Natural killer cell (primary cell): ENCODE measurements at regions not wholly inside any gene's neighbourhood (a gene's known extent, or its start where the extent isn't known, plus 50 kb on each side); places are given as distances from the start of the nearest gene placed in this dataset.

Experiments
- ATAC-seq, 3 donors: fragments of 150-1000 bp in 2 of 3; fragments of 200-7000 bp in 1 of 3; cut with Tn5 transposase; 1 replicate in 1 of 3; 2 replicates in 2 of 3; pipeline ENCODE4 v1.10.0; 2021; ENCODE audit warnings: mild to moderate bottlenecking in 2 of 3, moderate library complexity in 2 of 3
- DNase-seq, 2 donors: peaks; one replicate each; pipeline versions ENCODE4 v3.0.0 to v3.0.0-alpha.2; 2013 to 2021; ENCODE audit warnings: mixed read lengths in 1 of 2
- H3K27ac ChIP-seq: one replicate; pipeline ENCODE4 v1.5.1; 2013; ENCODE audit warnings: mild to moderate bottlenecking, low read length
- H3K27me3 ChIP-seq: one replicate; pipeline ENCODE4 v1.6.1; 2013; ENCODE audit warnings: low read length; ENCODE audit not compliant: control insufficient read depth, insufficient read depth
- H3K36me3 ChIP-seq: one replicate; pipeline ENCODE4 v1.6.1; 2013; ENCODE audit warnings: low read length; ENCODE audit not compliant: control insufficient read depth, insufficient read depth
- H3K4me1 ChIP-seq: one replicate; pipeline ENCODE4 v1.6.1; 2013; ENCODE audit warnings: low read length; ENCODE audit not compliant: control insufficient read depth, insufficient read depth
- H3K4me3 ChIP-seq: one replicate; pipeline ENCODE4 v1.5.1; 2013; ENCODE audit warnings: low read length
- H3K9me3 ChIP-seq: one replicate; pipeline ENCODE4 v1.6.1; 2013; ENCODE audit warnings: low read length; ENCODE audit not compliant: control insufficient read depth, insufficient read depth
- H3K27ac Mint-ChIP-seq, 2 donors: one replicate each; pipeline ENCODE4 v1.8.0; 2022; ENCODE audit warnings: mild to moderate bottlenecking in 2 of 2, mixed read lengths in 2 of 2, moderate library complexity in 1 of 2
- H3K27me3 Mint-ChIP-seq, 2 donors: one replicate each; pipeline ENCODE4 v1.8.0; 2022; ENCODE audit warnings: low read depth in 2 of 2, mixed read lengths in 2 of 2
- H3K36me3 Mint-ChIP-seq: one replicate; pipeline ENCODE4 v1.8.0; 2022; ENCODE audit warnings: mixed read lengths
- H3K4me1 Mint-ChIP-seq, 2 donors: one replicate each; pipeline ENCODE4 v1.8.0; 2022; ENCODE audit warnings: mixed read lengths in 2 of 2
- H3K4me3 Mint-ChIP-seq: one replicate; pipeline ENCODE4 v1.8.0; 2022; ENCODE audit warnings: mild to moderate bottlenecking, moderate library complexity, mixed read lengths
- H3K9me3 Mint-ChIP-seq, 2 donors: one replicate each; pipeline ENCODE4 v1.8.0; 2022; ENCODE audit warnings: mixed read lengths in 2 of 2
- WGBS: methylation state at CpG from one replicate; pipeline ENCODE4 v1.1.7; 2013; ENCODE audit warnings: missing lambda C conversion rate; ENCODE audit not compliant: insufficient coverage; 5-methylcytosine and 5-hydroxymethylcytosine counted together
- intact Hi-C: fragments of 100-400 bp; cut with micrococcal nuclease; formaldehyde crosslinking; loops from one replicate; pipeline ENCODE4 v1.14.2; 2022
- TF ChIP-seq, protein P1 (sequence below): fragments of 200-600 bp; IDR thresholded peaks from one replicate; pipeline ENCODE4 v1.8.0; 2022; ENCODE audit warnings: antibody characterized with exemption

DNA sequence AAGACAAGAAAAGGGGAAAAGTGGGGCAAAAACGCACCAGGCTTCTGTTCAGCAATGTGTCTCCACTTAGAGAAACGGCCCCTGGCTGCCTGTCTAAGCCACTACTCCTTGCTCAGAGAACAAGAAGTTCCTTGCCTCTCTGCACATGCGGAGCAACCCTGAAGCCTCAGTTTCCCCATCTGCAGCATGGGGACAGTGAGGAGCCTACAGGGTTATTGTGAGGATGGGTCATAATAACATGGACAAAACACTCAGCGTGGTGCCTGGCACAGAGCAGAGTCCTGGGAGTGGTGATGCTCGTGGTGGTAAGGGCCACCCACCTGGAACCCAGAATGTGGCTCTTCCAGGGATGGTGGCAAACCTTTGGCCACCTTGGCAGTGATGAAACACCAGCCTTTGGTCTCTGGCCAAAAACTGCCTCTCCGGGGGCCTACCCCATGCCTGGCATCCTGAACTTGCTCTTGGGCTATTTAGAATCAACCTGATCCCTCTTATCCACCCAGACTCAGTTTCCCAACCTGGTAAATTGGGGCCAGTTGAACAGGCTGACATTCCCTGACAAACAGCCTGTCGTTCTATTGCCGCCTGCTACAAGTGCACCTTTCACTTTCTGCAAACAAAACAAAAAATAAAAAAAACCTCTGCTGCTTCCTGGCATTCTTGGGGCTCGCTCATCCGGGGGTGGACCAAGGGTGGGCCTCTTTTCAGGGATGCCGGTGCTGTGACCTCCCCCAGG lies 56.5 kb upstream of the DLK1 start:
- Histone ChIP-seq H3K27ac (no peak overlapping the region), H3K36me3 (no peaks in the 10 kb centered on the region), H3K4me1 (peaks cover 5% of the 10 kb centered on the region), H3K9me3 (no peaks in the 10 kb centered on the region), H3K27me3 (peaks cover 8% of the 10 kb centered on the region), H3K4me3 (no peak overlapping the region)
- H3K27ac Mint-ChIP-seq, result no peak overlapping the region
- WGBS, result 42% methylated on average over 11 of the region's 11 CpGs
- intact Hi-C loops, result no loop called here
- H3K27me3 Mint-ChIP-seq, result peaks cover 39 to 49% of the 10 kb centered on the region in 2 donors
- DNase-seq (no peak), ATAC-seq (no peak)
- peaks cover 8 to 11% of the 10 kb centered on the region in 2 donors for H3K4me1 Mint-ChIP-seq
- no peak overlapping the region for H3K4me3 Mint-ChIP-seq
- TF ChIP-seq, protein P1, sequence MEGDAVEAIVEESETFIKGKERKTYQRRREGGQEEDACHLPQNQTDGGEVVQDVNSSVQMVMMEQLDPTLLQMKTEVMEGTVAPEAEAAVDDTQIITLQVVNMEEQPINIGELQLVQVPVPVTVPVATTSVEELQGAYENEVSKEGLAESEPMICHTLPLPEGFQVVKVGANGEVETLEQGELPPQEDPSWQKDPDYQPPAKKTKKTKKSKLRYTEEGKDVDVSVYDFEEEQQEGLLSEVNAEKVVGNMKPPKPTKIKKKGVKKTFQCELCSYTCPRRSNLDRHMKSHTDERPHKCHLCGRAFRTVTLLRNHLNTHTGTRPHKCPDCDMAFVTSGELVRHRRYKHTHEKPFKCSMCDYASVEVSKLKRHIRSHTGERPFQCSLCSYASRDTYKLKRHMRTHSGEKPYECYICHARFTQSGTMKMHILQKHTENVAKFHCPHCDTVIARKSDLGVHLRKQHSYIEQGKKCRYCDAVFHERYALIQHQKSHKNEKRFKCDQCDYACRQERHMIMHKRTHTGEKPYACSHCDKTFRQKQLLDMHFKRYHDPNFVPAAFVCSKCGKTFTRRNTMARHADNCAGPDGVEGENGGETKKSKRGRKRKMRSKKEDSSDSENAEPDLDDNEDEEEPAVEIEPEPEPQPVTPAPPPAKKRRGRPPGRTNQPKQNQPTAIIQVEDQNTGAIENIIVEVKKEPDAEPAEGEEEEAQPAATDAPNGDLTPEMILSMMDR, result no peak
- H3K36me3 Mint-ChIP-seq, result no peaks in the 10 kb centered on the region
- no peaks in the 10 kb centered on the region for H3K9me3 Mint-ChIP-seq

DNA sequence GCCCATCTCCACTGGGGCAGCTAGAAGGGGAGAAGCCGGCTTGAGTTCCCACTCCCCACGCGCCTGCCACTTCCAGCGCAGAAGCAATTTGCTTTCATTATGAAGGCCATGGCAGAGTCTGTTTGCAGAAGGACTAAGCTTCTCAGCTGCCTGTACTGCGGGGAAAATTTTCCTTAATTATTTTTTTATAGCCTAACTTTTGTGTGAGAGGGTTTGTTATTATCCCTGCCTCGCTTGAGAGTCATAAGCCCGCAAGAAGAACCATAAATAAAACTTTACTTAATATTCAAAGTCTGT lies 56.0 kb upstream of the DLK1 start:
- ATAC-seq (no peak), DNase-seq (no peak)
- no peak overlapping the region for H3K4me3 ChIP-seq
- no peaks in the 10 kb centered on the region for H3K9me3 ChIP-seq
- Mint-ChIP-seq H3K27ac (no peak overlapping the region), H3K27me3 (peaks cover 41 to 49% of the 10 kb centered on the region in 2 donors), H3K4me3 (no peak overlapping the region), H3K4me1 (peaks cover 8 to 11% of the 10 kb centered on the region in 2 donors), H3K9me3 (no peaks in the 10 kb centered on the region), H3K36me3 (no peaks in the 10 kb centered on the region)
- peaks cover 5% of the 10 kb centered on the region for H3K4me1 ChIP-seq
- WGBS, result 62% methylated on average over 4 of the region's 7 CpGs
- peaks cover 8% of the 10 kb centered on the region for H3K27me3 ChIP-seq
- TF ChIP-seq, protein P1, result no peak
- H3K27ac ChIP-seq, result no peak overlapping the region
- intact Hi-C loops, result no loop called here
- no peaks in the 10 kb centered on the region for H3K36me3 ChIP-seq

DNA sequence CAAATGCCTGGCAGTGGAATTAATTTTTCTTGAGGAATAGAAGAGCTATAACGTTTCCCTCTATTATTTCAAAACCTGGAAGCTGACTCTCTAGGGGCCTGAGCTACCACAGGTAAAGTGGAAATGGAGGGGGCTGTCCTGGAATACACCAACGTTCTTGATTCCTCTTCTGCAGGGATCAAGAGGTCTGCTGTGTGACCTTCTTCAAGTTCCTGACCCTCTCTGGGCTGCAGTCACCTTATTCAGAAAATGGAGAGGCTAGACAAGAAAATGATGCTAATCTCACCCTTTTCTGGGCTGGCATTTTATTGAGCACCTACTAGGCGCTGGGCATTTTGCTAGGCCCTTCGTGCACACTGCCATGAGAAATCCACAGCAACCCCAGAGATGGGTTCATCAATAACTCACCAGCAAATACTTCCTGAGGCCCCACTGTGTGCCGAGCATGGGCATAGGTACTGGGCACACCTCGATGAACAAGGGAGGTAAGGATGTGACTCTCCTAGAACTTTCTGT lies 55.2 kb upstream of the DLK1 start:
- Histone ChIP-seq H3K4me3 (no peak overlapping the region), H3K4me1 (peaks cover 8% of the 10 kb centered on the region), H3K27me3 (peaks cover 6% of the 10 kb centered on the region), H3K27ac (no peak overlapping the region), H3K9me3 (no peaks in the 10 kb centered on the region), H3K36me3 (no peaks in the 10 kb centered on the region)
- no peak for ATAC-seq
- Mint-ChIP-seq H3K27me3 (peaks cover 42 to 49% of the 10 kb centered on the region in 2 donors), H3K4me3 (no peak overlapping the region), H3K36me3 (no peaks in the 10 kb centered on the region), H3K27ac (no peak overlapping the region), H3K4me1 (peaks cover 8 to 11% of the 10 kb centered on the region in 2 donors), H3K9me3 (no peaks in the 10 kb centered on the region)
- TF ChIP-seq, protein P1, result no peak
- 85% methylated on average over 5 of the region's 6 CpGs for WGBS
- no peak for DNase-seq
- intact Hi-C loops, result no loop called here

DNA sequence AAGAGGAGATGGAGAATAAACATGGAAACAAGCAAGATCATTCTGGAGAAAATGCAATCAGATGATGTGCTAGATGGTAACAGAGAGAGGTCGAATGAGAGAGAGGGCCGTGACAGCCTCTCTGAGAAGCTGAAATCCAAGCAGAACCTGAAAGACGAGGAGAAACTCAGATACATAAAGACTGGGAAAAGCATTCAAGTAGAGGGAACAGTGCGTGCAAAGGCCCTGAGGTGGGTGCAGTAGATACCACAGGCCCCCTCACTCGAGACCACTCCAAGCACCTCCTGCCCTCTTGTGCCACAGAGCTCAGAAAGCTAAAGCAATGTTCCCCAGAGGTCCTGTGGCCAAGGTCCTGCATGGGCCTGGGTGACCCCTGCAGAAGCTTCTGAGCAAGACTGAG lies 54.8 kb upstream of the DLK1 start:
- Mint-ChIP-seq H3K4me1 (peaks cover 8 to 11% of the 10 kb centered on the region in 2 donors), H3K4me3 (no peak overlapping the region), H3K27ac (no peak overlapping the region), H3K36me3 (no peaks in the 10 kb centered on the region), H3K9me3 (no peaks in the 10 kb centered on the region), H3K27me3 (peaks cover 44 to 49% of the 10 kb centered on the region in 2 donors)
- 62% methylated on average over 5 of the region's 5 CpGs for WGBS
- H3K9me3 ChIP-seq, result no peaks in the 10 kb centered on the region
- no peak for DNase-seq
- peaks cover 10% of the 10 kb centered on the region for H3K4me1 ChIP-seq
- H3K27ac ChIP-seq, result no peak overlapping the region
- peaks cover 6% of the 10 kb centered on the region for H3K27me3 ChIP-seq
- no peak overlapping the region for H3K4me3 ChIP-seq
- TF ChIP-seq, protein P1, result no peak
- no peak for ATAC-seq
- intact Hi-C loops, result no loop called here
- H3K36me3 ChIP-seq, result no peaks in the 10 kb centered on the region
